CD4-positive, alpha-beta T cell (primary cell): ENCODE measurements at regions not wholly inside any gene's neighbourhood (a gene's known extent, or its start where the extent isn't known, plus 50 kb on each side); places are given as distances from the start of the nearest gene placed in this dataset.

Experiments used
- ATAC-seq: fragments of 200-7000 bp; cut with Tn5 transposase; one replicate; pipeline ENCODE4 v1.10.0; 2022; ENCODE audit warnings: mild to moderate bottlenecking; ENCODE audit not compliant: poor library complexity
- CTCF ChIA-PET: fragments of 350-600 bp; sonication (Branson Sonifier 250); formaldehyde crosslinking; loops from one replicate; lab custom pipeline; 2021; ENCODE audit warnings: antibody characterized with exemption, inconsistent platforms; lab: Charles Lee
- POLR2A ChIA-PET: fragments of 350-600 bp; sonication (Branson Sonifier 250); formaldehyde crosslinking; loops from one replicate; lab custom pipeline; 2021; ENCODE audit warnings: antibody characterized with exemption, inconsistent platforms; lab: Charles Lee
- DNase-seq, 14 experiments: peaks; one replicate each; pipeline ENCODE4 v3.0.0-alpha.2; 2013 to 2020; ENCODE audit warnings: mixed read lengths in 2 of 14
- H3K27ac ChIP-seq, 2 donors: one replicate each; pipeline versions ENCODE4 v1.5.1 to v1.7.0; 2013; ENCODE audit warnings: low read length in 2 of 2, low read depth in 1 of 2, mild to moderate bottlenecking in 1 of 2
- H3K27me3 ChIP-seq, 2 experiments: 1 replicate in 1 of 2; 2 replicates in 1 of 2; pipeline versions ENCODE4 v1.6.1 to v1.7.0; 2013; ENCODE audit warnings: low read length in 2 of 2, control low read depth in 1 of 2, mild to moderate bottlenecking in 1 of 2, moderate library complexity in 1 of 2; ENCODE audit not compliant: insufficient read depth in 2 of 2, control insufficient read depth in 1 of 2
- H3K36me3 ChIP-seq: one replicate; pipeline ENCODE4 v1.6.1; 2013; ENCODE audit warnings: low read length, control low read depth; ENCODE audit not compliant: insufficient read depth
- H3K4me1 ChIP-seq: one replicate; pipeline ENCODE4 v1.6.1; 2013; ENCODE audit warnings: low read length, control low read depth; ENCODE audit not compliant: insufficient read depth
- H3K4me3 ChIP-seq: one replicate; pipeline ENCODE4 v1.5.1; 2013; ENCODE audit warnings: mild to moderate bottlenecking, low read length, moderate library complexity
- H3K9me3 ChIP-seq, 2 experiments: 1 replicate in 1 of 2; 2 replicates in 1 of 2; pipeline versions ENCODE4 v1.6.1 to v1.7.0; 2013; ENCODE audit warnings: low read length in 2 of 2, mild to moderate bottlenecking in 2 of 2, control low read depth in 1 of 2, moderate library complexity in 1 of 2; ENCODE audit not compliant: control insufficient read depth in 1 of 2, insufficient read depth in 1 of 2
- H3K27ac Mint-ChIP-seq: one replicate; pipeline ENCODE4 v1.8.0; 2020; ENCODE audit warnings: mixed read lengths
- H3K27me3 Mint-ChIP-seq: one replicate; pipeline ENCODE4 v1.8.0; 2021; ENCODE audit warnings: mixed read lengths
- H3K36me3 Mint-ChIP-seq: one replicate; pipeline ENCODE4 v1.8.0; 2021; ENCODE audit warnings: low read depth, mixed read lengths
- H3K4me1 Mint-ChIP-seq: one replicate; pipeline ENCODE4 v1.8.0; 2021; ENCODE audit warnings: low read depth, mixed read lengths
- H3K4me3 Mint-ChIP-seq: one replicate; pipeline ENCODE4 v1.8.0; 2020; ENCODE audit warnings: mild to moderate bottlenecking, mixed read lengths
- H3K9me3 Mint-ChIP-seq: one replicate; pipeline ENCODE4 v1.8.0; 2020; ENCODE audit warnings: mixed read lengths
- CTCF ChIP-seq: fragments of 200-600 bp; IDR thresholded peaks from one replicate; pipeline ENCODE4 v1.8.0; 2022; ENCODE audit warnings: antibody characterized with exemption, mild to moderate bottlenecking
- intact Hi-C, 2 experiments: fragments of 100-400 bp; cut with DNase I in 1 of 2; cut with micrococcal nuclease in 1 of 2; formaldehyde crosslinking; loops; one replicate each; pipeline versions ENCODE4 v1.15.1 to v1.9.0; 2023 to 2025; cut with DNase I, micrococcal nuclease

DNA sequence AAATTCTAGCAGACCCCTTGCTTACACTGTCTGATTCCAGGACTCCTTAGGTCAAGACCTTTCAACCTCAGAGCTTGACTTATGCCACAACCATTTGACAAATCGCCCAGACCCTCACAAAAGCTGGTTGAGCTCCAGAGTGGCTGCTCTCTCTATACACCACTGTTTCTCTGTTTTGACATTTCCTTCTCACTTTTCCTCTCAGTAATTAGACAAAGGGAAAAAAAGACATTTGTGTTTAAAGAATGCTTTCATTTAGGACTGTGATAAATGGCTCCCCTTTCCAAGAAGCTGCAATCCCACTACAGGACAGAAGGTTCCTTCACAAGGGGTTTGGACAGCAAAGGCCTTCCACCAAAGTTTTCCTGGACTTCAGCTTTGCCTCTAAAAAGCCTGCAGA lies 601.3 kb downstream of the NR2F1-AS1 start:
- no peaks in the 10 kb centered on the region for H3K4me1 Mint-ChIP-seq
- DNase-seq, result no peak
- no peak overlapping the region for H3K27ac Mint-ChIP-seq
- no peaks in the 10 kb centered on the region for H3K27me3 Mint-ChIP-seq
- Histone ChIP-seq H3K27me3 (no peaks in the 10 kb centered on the region), H3K36me3 (no peaks in the 10 kb centered on the region), H3K27ac (no peak overlapping the region), H3K9me3 (no peaks in the 10 kb centered on the region), H3K4me1 (no peaks in the 10 kb centered on the region), H3K4me3 (no peak overlapping the region)
- ChIA-PET POLR2A (no interaction called here), CTCF (no interaction called here)
- intact Hi-C loops, result no loop called here
- TF ChIP-seq CTCF, result no peak
- no peaks in the 10 kb centered on the region for H3K36me3 Mint-ChIP-seq
- H3K9me3 Mint-ChIP-seq, result peaks cover 3% of the 10 kb centered on the region
- no peak for ATAC-seq
- no peak overlapping the region for H3K4me3 Mint-ChIP-seq

DNA sequence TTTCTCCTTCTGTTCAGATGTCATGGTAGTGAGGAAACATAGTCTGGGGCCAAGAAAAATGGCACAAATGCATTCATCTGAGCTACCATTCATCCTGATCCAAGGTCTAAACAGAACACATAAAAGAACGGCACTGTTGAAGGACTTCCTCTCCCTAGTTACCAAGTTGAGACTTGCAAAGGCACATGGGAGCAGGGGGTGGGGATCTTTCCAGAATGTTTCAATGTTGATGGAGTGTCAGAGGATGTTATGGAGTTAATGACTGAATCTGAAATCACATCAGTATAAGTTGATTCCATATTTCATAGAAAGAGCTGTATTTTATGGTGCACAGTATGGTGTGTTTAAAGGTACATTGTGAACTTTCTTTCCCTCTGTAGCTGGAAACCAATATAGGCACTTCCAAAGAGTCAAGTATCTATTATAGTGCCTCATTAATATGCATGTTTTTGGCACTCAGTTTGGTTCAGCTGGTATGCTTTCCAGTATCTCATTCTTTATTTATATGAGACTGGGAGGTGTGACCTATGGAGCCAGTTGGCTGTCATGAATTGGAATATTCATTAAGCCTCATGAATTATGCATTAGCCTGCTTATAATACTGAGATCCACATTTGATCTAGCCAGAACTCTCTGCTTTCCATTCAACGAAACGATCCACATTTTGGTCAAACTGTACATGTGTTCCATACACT lies 603.0 kb downstream of the NR2F1-AS1 start:
- ATAC-seq (no peak), DNase-seq (no peak)
- intact Hi-C loops, result no loop called here
- no peak overlapping the region for H3K4me3 Mint-ChIP-seq
- ChIA-PET CTCF (no interaction called here), POLR2A (no interaction called here)
- no peaks in the 10 kb centered on the region for H3K4me1 Mint-ChIP-seq
- TF ChIP-seq CTCF, result no peak
- H3K36me3 Mint-ChIP-seq, result no peaks in the 10 kb centered on the region
- Histone ChIP-seq H3K4me3 (no peak overlapping the region), H3K27me3 (no peaks in the 10 kb centered on the region), H3K9me3 (peaks cover 0 to 3% of the 10 kb centered on the region in 2 experiments), H3K27ac (no peak overlapping the region), H3K36me3 (no peaks in the 10 kb centered on the region), H3K4me1 (no peaks in the 10 kb centered on the region)
- H3K27ac Mint-ChIP-seq, result no peak overlapping the region
- peaks cover under 1% of the 10 kb centered on the region for H3K9me3 Mint-ChIP-seq
- H3K27me3 Mint-ChIP-seq, result no peaks in the 10 kb centered on the region

GRCh38 chr5:92976156-92976555 lies 604.9 kb downstream of the NR2F1-AS1 start:
- H3K9me3 Mint-ChIP-seq, result peaks cover 3% of the 10 kb centered on the region
- TF ChIP-seq CTCF, result no peak
- H3K36me3 Mint-ChIP-seq, result no peaks in the 10 kb centered on the region
- H3K27ac Mint-ChIP-seq, result no peak overlapping the region
- no peaks in the 10 kb centered on the region for H3K4me1 Mint-ChIP-seq
- no peaks in the 10 kb centered on the region for H3K27me3 ChIP-seq
- no peaks in the 10 kb centered on the region for H3K4me1 ChIP-seq
- POLR2A ChIA-PET, result no interaction called here
- CTCF ChIA-PET, result no interaction called here
- no peak overlapping the region for H3K4me3 Mint-ChIP-seq
- intact Hi-C loops, result no loop called here
- ATAC-seq (no peak), DNase-seq (no peak)
- H3K9me3 ChIP-seq, result peaks cover 0 to 3% of the 10 kb centered on the region in 2 experiments
- no peak overlapping the region for H3K27ac ChIP-seq
- H3K36me3 ChIP-seq, result no peaks in the 10 kb centered on the region
- no peak overlapping the region for H3K4me3 ChIP-seq
- H3K27me3 Mint-ChIP-seq, result no peaks in the 10 kb centered on the region
